ENCODE measurements at regions not wholly inside any gene's neighbourhood (a gene's known extent, or its start where the extent isn't known, plus 50 kb on each side); places are given as distances from the start of the nearest gene placed in this dataset.

GRCh38 chr20:19099596-19100545, 112.6 kb upstream of the SLC24A3 start:
- Histone ChIP-seq H3K9me3 (replicated peaks; ENCODE audit: control insufficient read depth, insufficient read depth, low read depth, low read length) (no peaks in the 10 kb centered on the region), H3K79me2 (ENCODE audit: control insufficient read depth, insufficient read depth, low read length) (no peaks in the 10 kb centered on the region), H3K9ac (ENCODE audit: insufficient read depth in 1 of 2, low read depth in 2 of 2, low read length in 2 of 2) (no peak overlapping the region), H3K27ac (ENCODE audit: extremely low read depth, low read depth, low read length) (no peak overlapping the region), H3K27me3 (ENCODE audit: control insufficient read depth in 2 of 2, insufficient read depth in 2 of 2, low read length in 2 of 2) (no peaks in the 10 kb centered on the region), H2AFZ (ENCODE audit: low read depth, low read length) (no peak overlapping the region), H3K4me3 (no peak overlapping the region), H4K20me1 (replicated peaks; ENCODE audit: control insufficient read depth, insufficient read depth, low read length) (no peaks in the 10 kb centered on the region), H3K4me1 (replicated peaks in 1 of 2; ENCODE audit: control insufficient read depth in 2 of 2, insufficient read depth in 2 of 2, low read length in 2 of 2) (no peaks in the 10 kb centered on the region), H3K9me1 (ENCODE audit: control insufficient read depth, insufficient read depth, low read length) (no peaks in the 10 kb centered on the region), H3K36me3 (ENCODE audit: control insufficient read depth, insufficient read depth, low read length) (no peaks in the 10 kb centered on the region), H3K4me2 (ENCODE audit: insufficient read depth, low read length) (no peak overlapping the region)
- CTCF ChIA-PET (ENCODE audit: low intra/inter-chr PET ratio): no interaction called here
- ATAC-seq (no peak), FAIRE-seq (no peak), DNase-seq (ENCODE audit: extremely low read depth in 1 of 4, low spot score in 3 of 4) (no peak)
- intact Hi-C loops (cut with micrococcal nuclease) (no loop called here), in situ Hi-C loops (cut with MboI) (no loop called here)
- POLR2A ChIA-PET: no interaction called here
- WGBS (ENCODE audit: insufficient coverage, low coverage, missing lambda C conversion rate): 0% methylated on average over 18 of the region's 18 CpGs
- no TSS peak for BruUV-seq (replicated peaks)
- TF ChIP-seq MAFG (tag; conservative IDR thresholded peaks at IDR 0.05) (0 out of 2 replicates have a peak, but pooled peaks have one; percentile 12), TGIF2 (CRISPR knock-in tag; IDR thresholded peaks at IDR 0.05) (no peak), SP1 (CRISPR knock-in tag; IDR thresholded peaks at IDR 0.05) (no peak), KDM5B (IDR thresholded peaks at IDR 0.05; ENCODE audit: insufficient replicate concordance, low read depth, low read length) (no peak), ZBTB2 (IDR thresholded peaks at IDR 0.05) (no peak), ILK (tag; IDR thresholded peaks at IDR 0.05; ENCODE audit: borderline replicate concordance, low read depth) (no peak), MAFF (IDR thresholded peaks at IDR 0.05; ENCODE audit: low read length) (peak; percentile 38), ZNF444 (CRISPR knock-in tag; IDR thresholded peaks at IDR 0.05) (no peak), ASH1L (IDR thresholded peaks at IDR 0.05; ENCODE audit: borderline replicate concordance, low read depth, partially characterized antibody) (no peak), ZNF24 (IDR thresholded peaks at IDR 0.05) (no peak), VEZF1 (CRISPR knock-in tag; IDR thresholded peaks at IDR 0.05) (no peak), MAFK (IDR thresholded peaks at IDR 0.05; ENCODE audit: low read length) (peak; percentile 26; the same call in 1 of the 2 replicates), E2F8 (IDR thresholded peaks at IDR 0.05; ENCODE audit: low read depth, partially characterized antibody) (no peak)
- TF ChIP-seq, protein P1, sequence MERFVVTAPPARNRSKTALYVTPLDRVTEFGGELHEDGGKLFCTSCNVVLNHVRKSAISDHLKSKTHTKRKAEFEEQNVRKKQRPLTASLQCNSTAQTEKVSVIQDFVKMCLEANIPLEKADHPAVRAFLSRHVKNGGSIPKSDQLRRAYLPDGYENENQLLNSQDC (CRISPR knock-in tag; IDR thresholded peaks at IDR 0.05): no peak
